ENCODE measurements at regions not wholly inside any gene's neighbourhood (a gene's known extent, or its start where the extent isn't known, plus 50 kb on each side); places are given as distances from the start of the nearest gene placed in this dataset.
"Not testable (repeated sequence)": the region's sequence is repeated elsewhere in the genome, so short reads cannot be mapped to it uniquely, and the experiment has no call there.

GRCh38 chr2:226184940-226185615, 614.5 kb downstream of the IRS1 start:
- peak; percentile 38 for DNase-seq

- no peak for DNase-seq
These were observed 615.1 kb downstream of the IRS1 start for GRCh38 chr2:226184540-226184939.

GRCh38 chr2:226183550-226183949, 616.1 kb downstream of the IRS1 start:
- DNase-seq: peak; percentile 40

- DNase-seq: no peak
These were observed 616.6 kb downstream of the IRS1 start for GRCh38 chr2:226183033-226183432.

- DNase-seq: no peak
These were observed 617.7 kb downstream of the IRS1 start for GRCh38 chr2:226181909-226182308.

- DNase-seq: no peak
These were observed 619.2 kb downstream of the IRS1 start for GRCh38 chr2:226180281-226180884.

GRCh38 chr2:226179010-226179409, 620.6 kb downstream of the IRS1 start:
- DNase-seq: no peak

GRCh38 chr2:226176283-226176984, 623.2 kb downstream of the IRS1 start:
- no peak for DNase-seq

- DNase-seq: no peak
These were observed 625.2 kb downstream of the IRS1 start for GRCh38 chr2:226174390-226174789.

- no peak for DNase-seq
These were observed 626.7 kb downstream of the IRS1 start for GRCh38 chr2:226172939-226173338.

GRCh38 chr2:226172309-226172708, 627.3 kb downstream of the IRS1 start:
- no peak for DNase-seq

GRCh38 chr2:226169751-226170581, 629.7 kb downstream of the IRS1 start:
- DNase-seq: no peak

- DNase-seq: no peak
These were observed 631.0 kb downstream of the IRS1 start for GRCh38 chr2:226168496-226169160.

GRCh38 chr2:226164512-226164911, 635.1 kb downstream of the IRS1 start:
- DNase-seq: no peak

GRCh38 chr2:226160617-226161016, 639.0 kb downstream of the IRS1 start:
- not testable (repeated sequence) for DNase-seq

GRCh38 chr2:226159875-226160479, 639.6 kb downstream of the IRS1 start:
- no peak for DNase-seq

GRCh38 chr2:226158940-226159339, 640.7 kb downstream of the IRS1 start:
- DNase-seq: no peak

- no peak for DNase-seq
These were observed 641.4 kb downstream of the IRS1 start for GRCh38 chr2:226158229-226158628.

- DNase-seq: no peak
These were observed 644.3 kb downstream of the IRS1 start for GRCh38 chr2:226155093-226155875.

GRCh38 chr2:226154610-226155009, 645.0 kb downstream of the IRS1 start:
- DNase-seq: no peak

- no peak for DNase-seq
These were observed 646.1 kb downstream of the IRS1 start for GRCh38 chr2:226153553-226153952.

All from fibroblast of upper back skin (primary cell).